H1 (cell line): ENCODE measurements at regions not wholly inside any gene's neighbourhood (a gene's known extent, or its start where the extent isn't known, plus 50 kb on each side); places are given as distances from the start of the nearest gene placed in this dataset.

ENCODE experiments used
- CTCF ChIA-PET: fragments of 300-600 bp; sonication (Branson Sonifier 250); formaldehyde crosslinking; loops from one replicate; lab custom pipeline; 2021; ENCODE audit not compliant: partially characterized antibody; lab: Charles Lee
- POLR2A ChIA-PET: fragments of 300-600 bp; sonication (Branson Sonifier 250); formaldehyde crosslinking; loops from one replicate; lab custom pipeline; 2021; ENCODE audit warnings: inconsistent platforms; ENCODE audit not compliant: partially characterized antibody; lab: Charles Lee
- DNase-seq, 2 experiments: peaks; one replicate each; pipeline versions ENCODE4 v3.0.0 to v3.0.0-alpha.2; 2010 to 2022; ENCODE audit warnings: low spot score in 2 of 2, low read depth in 1 of 2, mixed read lengths in 1 of 2
- FAIRE-seq: peaks from 2 replicates; lab custom pipeline; 2011; peaks lifted over from hg19 to GRCh38; lab: Jason Lieb, UNC
- H2AFZ ChIP-seq: 2 replicates; pipeline ENCODE4 v1.8.1; 2012; ENCODE audit warnings: low read length, inconsistent platforms
- H2AK5ac ChIP-seq: 2 replicates; pipeline ENCODE4 v1.6.1; 2013; ENCODE audit warnings: low read depth, low read length
- H2BK120ac ChIP-seq: replicated peaks from 2 replicates; pipeline ENCODE3; 2013; ENCODE audit warnings: low read depth, low read length, inconsistent platforms
- H2BK12ac ChIP-seq: 2 replicates; pipeline ENCODE4 v1.6.1; 2013; ENCODE audit warnings: low read depth, low read length
- H2BK15ac ChIP-seq: 2 replicates; pipeline ENCODE4 v1.6.1; 2013; ENCODE audit warnings: low read length
- H2BK20ac ChIP-seq: 2 replicates; pipeline ENCODE4 v1.6.1; 2013; ENCODE audit warnings: low read length
- H2BK5ac ChIP-seq: 2 replicates; pipeline ENCODE4 v1.6.1; 2013; ENCODE audit warnings: low read depth, low read length
- H3K14ac ChIP-seq: 2 replicates; pipeline ENCODE4 v1.6.1; 2013; ENCODE audit warnings: inconsistent platforms; ENCODE audit not compliant: insufficient read length
- H3K18ac ChIP-seq: 2 replicates; pipeline ENCODE4 v1.6.1; 2013; ENCODE audit warnings: low read length; ENCODE audit errors: extremely low read depth
- H3K23ac ChIP-seq: 2 replicates; pipeline ENCODE4 v1.6.1; 2013; ENCODE audit warnings: inconsistent platforms; ENCODE audit not compliant: insufficient read length
- H3K23me2 ChIP-seq: 2 replicates; pipeline ENCODE4 v1.6.1; 2013; ENCODE audit warnings: low read depth, low read length
- H3K27ac ChIP-seq: 2 replicates; pipeline ENCODE4 v1.6.1; 2011; ENCODE audit warnings: low read depth, low read length, inconsistent platforms
- H3K27me3 ChIP-seq, 4 experiments: replicated peaks in 1 of 4; 1 replicate in 1 of 4; 2 replicates in 3 of 4; pipeline versions ENCODE4 v1.6.1 to v1.8.1; 2011 to 2013; ENCODE audit warnings: low read length in 3 of 4, mild to moderate bottlenecking in 3 of 4, inconsistent platforms in 2 of 4, mixed read lengths in 2 of 4, moderate library complexity in 1 of 4; ENCODE audit not compliant: control insufficient read depth in 3 of 4, insufficient read depth in 3 of 4; ENCODE audit errors: extremely low read depth in 1 of 4
- H3K36me3 ChIP-seq, 4 experiments: 2 replicates each; pipeline versions ENCODE4 v1.6.1 to v1.8.1; 2011 to 2013; ENCODE audit warnings: mild to moderate bottlenecking in 4 of 4, low read length in 3 of 4, moderate library complexity in 2 of 4, control low read depth in 1 of 4, inconsistent platforms in 1 of 4; ENCODE audit not compliant: insufficient read depth in 4 of 4, control insufficient read depth in 2 of 4
- H3K4ac ChIP-seq: replicated peaks from 2 replicates; pipeline ENCODE3; 2013; ENCODE audit warnings: low read length, low read depth, mixed read lengths, inconsistent platforms; ENCODE audit not compliant: insufficient read length
- H3K4me1 ChIP-seq, 4 experiments: replicated peaks in 1 of 4; 1 replicate in 1 of 4; 2 replicates in 3 of 4; pipeline versions ENCODE4 v1.6.1 to v1.8.1; 2011 to 2013; ENCODE audit warnings: low read length in 3 of 4, inconsistent platforms in 2 of 4, mixed read lengths in 1 of 4; ENCODE audit not compliant: insufficient read depth in 4 of 4, control insufficient read depth in 3 of 4
- H3K4me2 ChIP-seq, 2 experiments: 2 replicates each; pipeline versions ENCODE4 v1.6.1 to v1.8.1; 2011 to 2013; ENCODE audit warnings: low read depth in 2 of 2, low read length in 2 of 2, control low read depth in 1 of 2, inconsistent platforms in 1 of 2, mild to moderate bottlenecking in 1 of 2; ENCODE audit not compliant: insufficient read depth in 1 of 2
- H3K4me3 ChIP-seq, 4 experiments: fragments of 200-600, 300-600 bp in 1 of 4; sonication (generic), shearing (Covaris generic), sonication (Bioruptor Twin) in 1 of 4; 2 replicates each; pipeline versions ENCODE4 v1.5.1 to v1.8.1; 2011 to 2016; ENCODE audit warnings: low read length in 4 of 4, low read depth in 3 of 4, control low read depth in 2 of 4, inconsistent platforms in 2 of 4, mild to moderate bottlenecking in 2 of 4, mixed read lengths in 1 of 4, moderate library complexity in 1 of 4; ENCODE audit not compliant: insufficient read depth in 2 of 4; ENCODE audit errors: extremely low read depth in 1 of 4
- H3K56ac ChIP-seq: replicated peaks from 2 replicates; pipeline ENCODE3; 2013; ENCODE audit warnings: low read depth, mild to moderate bottlenecking, mixed read lengths, low read length, inconsistent platforms; ENCODE audit not compliant: insufficient read length
- H3K79me1 ChIP-seq: 2 replicates; pipeline ENCODE4 v1.6.1; 2013; ENCODE audit warnings: low read depth, low read length, control low read depth
- H3K79me2 ChIP-seq, 2 experiments: 2 replicates each; pipeline versions ENCODE4 v1.6.1 to v1.8.1; 2012 to 2013; ENCODE audit warnings: low read length in 2 of 2, mild to moderate bottlenecking in 2 of 2, inconsistent platforms in 1 of 2; ENCODE audit not compliant: insufficient read depth in 2 of 2, control insufficient read depth in 1 of 2
- H3K9ac ChIP-seq, 4 experiments: replicated peaks in 1 of 4; 1 replicate in 1 of 4; 2 replicates in 3 of 4; pipeline versions ENCODE4 v1.6.1 to v1.8.1; 2011 to 2013; ENCODE audit warnings: low read depth in 3 of 4, low read length in 3 of 4, control low read depth in 2 of 4, mild to moderate bottlenecking in 2 of 4, moderate library complexity in 2 of 4, inconsistent platforms in 1 of 4; ENCODE audit errors: extremely low read depth in 1 of 4
- H3K9me3 ChIP-seq, 2 experiments: 2 replicates each; pipeline versions ENCODE4 v1.6.1 to v1.8.1; 2012 to 2013; ENCODE audit warnings: mild to moderate bottlenecking in 2 of 2, moderate library complexity in 2 of 2, control low read depth in 1 of 2, inconsistent platforms in 1 of 2, low read depth in 1 of 2, low read length in 1 of 2, mixed read lengths in 1 of 2; ENCODE audit not compliant: insufficient read depth in 2 of 2
- H4K20me1 ChIP-seq, 2 experiments: replicated peaks in 1 of 2; 2 replicates each; pipeline versions ENCODE3 to v1.8.1; 2011 to 2013; ENCODE audit warnings: inconsistent platforms in 2 of 2, low read length in 2 of 2, mild to moderate bottlenecking in 1 of 2; ENCODE audit not compliant: insufficient read depth in 2 of 2, control insufficient read depth in 1 of 2
- H4K5ac ChIP-seq: 2 replicates; pipeline ENCODE4 v1.6.1; 2013; ENCODE audit warnings: low read length, low read depth, mixed read lengths, inconsistent platforms; ENCODE audit not compliant: insufficient read length
- H4K8ac ChIP-seq: 2 replicates; pipeline ENCODE4 v1.8.0; 2013; ENCODE audit warnings: mild to moderate bottlenecking, moderate library complexity, low read length, inconsistent platforms; ENCODE audit not compliant: insufficient read depth; ENCODE audit errors: extremely low read depth
- H4K91ac ChIP-seq: replicated peaks from 2 replicates; pipeline ENCODE3; 2013; ENCODE audit warnings: low read length, mixed read lengths, inconsistent platforms; ENCODE audit not compliant: insufficient read length
- HDAC2 ChIP-seq, 2 experiments: fragments of 300-600 bp in 1 of 2; sonication (generic) in 1 of 2; IDR thresholded peaks; 2 replicates each; pipeline ENCODE4 v1.6.1; 2011 to 2012; ENCODE audit warnings: low read depth in 2 of 2, low read length in 2 of 2, mild to moderate bottlenecking in 2 of 2, moderate library complexity in 2 of 2, borderline replicate concordance in 1 of 2, inconsistent platforms in 1 of 2
- JUN ChIP-seq: IDR thresholded peaks from 2 replicates; pipeline ENCODE4 v1.6.1; 2011; ENCODE audit warnings: low read depth, mild to moderate bottlenecking, improper control_type of control experiment, low read length
- NANOG ChIP-seq: IDR thresholded peaks from 2 replicates; pipeline ENCODE4 v1.6.1; 2011; ENCODE audit warnings: low read length, low read depth, mild to moderate bottlenecking, inconsistent platforms; ENCODE audit not compliant: insufficient read depth, poor library complexity, severe bottlenecking
- SP4 ChIP-seq: IDR thresholded peaks from 2 replicates; pipeline ENCODE4 v1.6.1; 2012; ENCODE audit warnings: low read length, inconsistent platforms
- TF ChIP-seq, protein P1 (sequence below): IDR thresholded peaks from 2 replicates; pipeline ENCODE4 v1.6.1; 2011; ENCODE audit warnings: low read length, improper control_type of control experiment

DNA sequence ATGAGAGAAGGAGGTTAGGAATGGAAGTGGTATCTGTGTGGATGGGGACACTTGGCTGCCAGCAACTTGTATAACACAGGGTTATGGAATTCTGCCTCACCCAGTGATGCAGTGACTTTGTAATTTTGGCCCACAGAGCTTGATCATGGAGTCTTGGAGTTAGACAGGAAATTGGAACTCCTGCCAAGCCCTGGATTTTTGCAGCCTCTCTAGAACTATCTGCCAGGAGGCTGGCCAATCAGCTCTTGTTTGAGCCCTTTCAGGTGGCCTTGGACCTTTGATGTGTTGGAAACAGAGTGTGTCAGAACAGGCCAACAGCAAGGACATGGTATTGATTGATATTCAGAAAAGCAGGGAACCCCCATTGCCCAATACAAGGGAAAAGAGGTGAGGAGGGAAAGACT is 157.7 kb upstream of the GGTLC1 start:
- Histone ChIP-seq H2BK5ac (no peak overlapping the region), H3K36me3 (no peaks in the 10 kb centered on the region), H3K56ac (no peak overlapping the region), H2AK5ac (no peak overlapping the region), H3K23ac (no peak overlapping the region), H2BK12ac (no peak overlapping the region), H3K4me1 (no peaks in the 10 kb centered on the region), H2AFZ (no peak overlapping the region), H4K91ac (no peak overlapping the region), H3K23me2 (no peaks in the 10 kb centered on the region), H4K20me1 (no peaks in the 10 kb centered on the region), H3K27me3 (no peaks in the 10 kb centered on the region), H3K27ac (no peak overlapping the region), H3K79me2 (no peaks in the 10 kb centered on the region), H3K4ac (no peak overlapping the region), H3K4me2 (no peak overlapping the region), H2BK15ac (no peak overlapping the region), H3K9me3 (no peaks in the 10 kb centered on the region), H4K8ac (no peak overlapping the region), H4K5ac (no peak overlapping the region), H3K79me1 (no peaks in the 10 kb centered on the region), H3K14ac (no peak overlapping the region), H3K9ac (no peak overlapping the region; a peak in 1 of 7 replicates), H2BK20ac (no peak overlapping the region), H2BK120ac (no peak overlapping the region), H3K4me3 (no peak overlapping the region), H3K18ac (no peak overlapping the region)
- CTCF ChIA-PET = interaction anchor here (1.3 to 1.8 kb wide), 2 partner anchors 14 to 23 kb away, joined by 3 to 6 read pairs; no protein-coding TSS in a partner anchor
- FAIRE-seq (no peak), DNase-seq (no peak)
- POLR2A ChIA-PET = no interaction called here
- TF ChIP-seq SP4 (no peak), JUN (no peak), NANOG (no peak), HDAC2 (IDR thresholded peaks at IDR 0.05; ENCODE audit: borderline replicate concordance in 1 of 2, low read depth in 2 of 2, low read length in 2 of 2) (no peak)
- TF ChIP-seq, protein P1, sequence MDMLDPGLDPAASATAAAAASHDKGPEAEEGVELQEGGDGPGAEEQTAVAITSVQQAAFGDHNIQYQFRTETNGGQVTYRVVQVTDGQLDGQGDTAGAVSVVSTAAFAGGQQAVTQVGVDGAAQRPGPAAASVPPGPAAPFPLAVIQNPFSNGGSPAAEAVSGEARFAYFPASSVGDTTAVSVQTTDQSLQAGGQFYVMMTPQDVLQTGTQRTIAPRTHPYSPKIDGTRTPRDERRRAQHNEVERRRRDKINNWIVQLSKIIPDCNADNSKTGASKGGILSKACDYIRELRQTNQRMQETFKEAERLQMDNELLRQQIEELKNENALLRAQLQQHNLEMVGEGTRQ = no peak
